NCI-H82 treated with DMSO at 0.1 percent for 48 hours (cell line): ENCODE measurements at regions not wholly inside any gene's neighbourhood (a gene's known extent, or its start where the extent isn't known, plus 50 kb on each side); places are given as distances from the start of the nearest gene placed in this dataset.
A peak's percentile ranks its signal among the peaks of the same experiment; 100 is the strongest.

Source experiments
- DNase-seq: peaks from one replicate; lab custom pipeline; 2025; ENCODE audit not compliant: unreplicated experiment; lab: John Stamatoyannopoulos, UW

DNA sequence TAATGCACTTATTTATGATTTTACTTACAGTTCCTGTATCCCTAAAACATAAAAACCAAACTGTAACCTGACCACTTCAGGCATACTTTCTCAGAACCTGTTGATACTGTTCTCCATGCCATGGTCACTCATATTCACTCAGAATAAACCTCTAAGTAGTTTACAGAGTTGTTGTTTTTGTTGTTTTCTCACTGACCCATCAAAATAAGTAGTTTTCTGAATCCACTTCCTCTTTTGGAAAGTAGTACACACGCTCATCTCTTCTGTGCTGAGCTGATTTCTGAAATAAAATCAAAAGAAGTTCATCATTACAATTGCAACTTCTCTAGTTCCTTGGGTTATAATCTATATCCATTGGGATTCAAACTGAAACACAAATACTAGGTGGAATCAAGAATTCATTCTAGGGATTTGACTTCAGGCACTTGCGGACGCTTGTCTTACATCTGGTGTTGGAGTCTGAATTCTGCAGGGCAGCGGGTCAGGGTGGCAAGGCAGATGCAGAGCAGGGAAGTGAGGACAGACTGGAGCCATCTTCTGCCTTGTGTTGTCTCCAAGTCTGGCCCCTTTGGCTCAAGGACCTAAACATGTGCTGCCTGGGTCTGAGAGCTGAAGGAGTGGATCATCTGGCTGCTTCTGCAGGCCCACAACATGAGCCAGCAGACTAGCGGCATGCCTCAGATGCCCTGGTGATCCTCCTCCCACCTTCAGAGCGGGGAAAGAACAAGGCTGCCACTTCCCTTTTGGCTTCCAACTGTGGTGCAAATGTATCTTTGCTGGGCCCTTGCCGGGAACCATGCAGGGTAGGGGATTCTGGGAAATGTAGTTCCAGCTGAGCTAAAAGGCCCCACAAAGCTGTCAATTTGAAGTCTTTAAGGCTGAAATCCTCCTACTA lies 167.9 kb upstream of the MYLIP start:
- DNase-seq = no peak

DNA sequence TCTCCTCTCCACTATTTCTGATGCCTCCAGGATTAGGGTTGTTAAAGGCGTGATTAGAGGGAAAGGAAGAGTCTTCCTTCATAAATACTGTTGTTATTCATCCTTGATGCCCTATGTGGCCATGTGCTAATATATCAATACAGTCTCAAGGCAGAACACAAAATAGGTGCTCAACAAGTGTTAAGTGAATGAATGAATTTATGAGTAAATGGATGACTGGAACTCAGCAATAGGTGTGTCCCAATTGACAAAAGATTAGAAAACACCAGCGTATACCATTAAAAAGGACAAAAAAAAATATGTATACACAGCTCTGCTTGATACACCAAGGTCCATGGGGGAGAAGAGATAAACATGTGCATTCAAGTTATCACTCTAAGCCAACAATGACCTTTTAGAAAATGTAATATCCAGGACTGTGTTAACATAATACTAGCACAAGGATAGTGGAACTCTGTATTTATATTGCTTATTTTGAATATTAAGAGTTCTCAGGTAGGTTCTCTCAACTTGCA lies 171.2 kb upstream of the MYLIP start:
- DNase-seq = no peak

DNA sequence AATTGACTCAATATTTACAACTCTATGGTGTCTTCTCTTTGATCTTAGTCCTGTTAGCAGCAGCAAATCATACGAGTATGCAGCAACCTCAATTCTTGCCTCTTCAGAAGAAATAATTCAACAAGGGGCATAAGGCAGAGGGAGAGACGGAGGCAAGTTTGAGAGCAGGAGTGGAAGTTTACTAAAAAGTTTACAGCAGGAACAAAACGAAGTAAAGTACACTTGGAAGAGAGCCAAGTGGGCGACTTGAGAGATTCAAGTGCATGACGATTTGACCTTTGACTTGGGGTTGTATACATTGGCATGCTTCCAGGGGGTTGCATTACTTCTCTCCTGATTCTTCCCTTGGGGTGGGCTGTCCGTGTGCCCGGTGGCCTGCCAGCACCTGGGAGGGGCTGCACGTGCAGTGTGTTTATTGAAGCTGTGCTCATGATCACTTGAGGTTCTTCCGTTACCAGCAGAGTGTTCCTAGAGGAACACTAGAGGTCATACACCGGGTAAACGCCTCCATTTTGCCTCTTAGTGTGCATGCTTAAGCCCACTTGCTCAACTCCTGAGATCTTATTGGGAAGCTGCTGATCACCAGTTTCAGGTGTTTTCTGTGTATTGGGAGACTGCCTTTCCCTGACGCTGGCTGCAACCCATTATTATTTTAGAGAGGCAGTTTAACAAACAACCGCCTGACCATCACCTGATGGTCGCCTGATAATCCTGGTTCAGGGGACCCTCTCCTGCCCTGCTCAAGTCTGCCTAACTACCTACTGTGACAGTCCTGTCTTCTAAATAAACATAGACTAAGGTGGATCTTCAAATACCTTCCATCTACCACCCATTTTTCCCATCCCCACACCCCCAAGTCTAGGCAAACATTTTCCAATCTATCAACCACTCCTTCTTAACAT lies 172.4 kb upstream of the MYLIP start:
- DNase-seq = no peak

DNA sequence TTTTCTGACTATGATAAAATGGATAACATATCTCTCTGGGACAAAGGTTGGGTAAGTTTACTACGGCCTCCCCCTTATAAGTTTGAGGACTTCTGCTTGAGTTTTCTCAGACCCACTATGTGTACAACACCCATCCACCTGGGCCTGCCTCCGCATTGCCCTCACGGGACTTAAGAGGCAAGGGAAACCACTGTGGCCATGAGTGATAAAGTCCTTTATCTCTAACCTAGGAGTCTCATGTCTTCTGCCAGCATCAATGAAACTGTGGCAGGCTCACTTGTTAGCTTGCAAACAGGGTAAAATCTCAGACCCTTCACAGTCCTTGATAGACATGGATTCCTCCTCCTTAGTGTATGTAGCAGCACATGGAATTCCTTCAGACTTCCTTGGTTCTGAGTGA lies 173.4 kb upstream of the MYLIP start:
- no peak for DNase-seq

DNA sequence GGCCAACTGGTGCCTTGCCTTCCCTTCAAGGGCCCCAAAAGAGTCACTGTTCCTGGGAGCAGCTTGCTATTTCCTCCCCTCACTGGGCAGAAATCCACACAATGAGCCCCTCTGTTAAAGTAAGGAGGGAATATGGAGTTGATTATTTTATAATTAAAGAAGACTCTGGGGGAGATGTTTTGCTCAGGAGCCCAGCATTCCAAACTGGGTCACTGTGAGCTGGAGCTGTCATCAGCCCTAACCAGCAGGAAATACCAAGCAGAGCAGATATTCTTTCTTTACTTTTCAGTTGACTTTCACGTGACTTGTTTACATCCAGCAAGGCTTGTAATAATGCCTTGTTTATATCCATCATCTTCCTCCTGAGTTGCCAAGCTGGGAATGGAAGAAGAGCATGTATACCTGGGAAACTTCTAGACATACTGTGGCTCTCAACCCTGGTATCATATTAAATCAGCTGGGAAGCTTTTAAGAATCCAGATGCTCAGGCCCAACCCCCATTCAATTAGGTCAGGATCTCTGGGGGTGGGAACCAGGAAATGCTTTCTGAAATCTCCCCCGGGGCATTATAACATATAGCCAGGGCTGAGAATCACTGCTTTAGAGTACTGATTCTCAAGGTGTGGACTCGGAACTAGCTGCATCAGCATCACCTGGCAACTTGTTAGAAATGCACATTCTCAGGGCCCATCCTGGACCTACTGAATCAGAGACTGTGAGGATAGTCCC lies 175.6 kb upstream of the MYLIP start:
- peak; percentile 23 for DNase-seq

DNA sequence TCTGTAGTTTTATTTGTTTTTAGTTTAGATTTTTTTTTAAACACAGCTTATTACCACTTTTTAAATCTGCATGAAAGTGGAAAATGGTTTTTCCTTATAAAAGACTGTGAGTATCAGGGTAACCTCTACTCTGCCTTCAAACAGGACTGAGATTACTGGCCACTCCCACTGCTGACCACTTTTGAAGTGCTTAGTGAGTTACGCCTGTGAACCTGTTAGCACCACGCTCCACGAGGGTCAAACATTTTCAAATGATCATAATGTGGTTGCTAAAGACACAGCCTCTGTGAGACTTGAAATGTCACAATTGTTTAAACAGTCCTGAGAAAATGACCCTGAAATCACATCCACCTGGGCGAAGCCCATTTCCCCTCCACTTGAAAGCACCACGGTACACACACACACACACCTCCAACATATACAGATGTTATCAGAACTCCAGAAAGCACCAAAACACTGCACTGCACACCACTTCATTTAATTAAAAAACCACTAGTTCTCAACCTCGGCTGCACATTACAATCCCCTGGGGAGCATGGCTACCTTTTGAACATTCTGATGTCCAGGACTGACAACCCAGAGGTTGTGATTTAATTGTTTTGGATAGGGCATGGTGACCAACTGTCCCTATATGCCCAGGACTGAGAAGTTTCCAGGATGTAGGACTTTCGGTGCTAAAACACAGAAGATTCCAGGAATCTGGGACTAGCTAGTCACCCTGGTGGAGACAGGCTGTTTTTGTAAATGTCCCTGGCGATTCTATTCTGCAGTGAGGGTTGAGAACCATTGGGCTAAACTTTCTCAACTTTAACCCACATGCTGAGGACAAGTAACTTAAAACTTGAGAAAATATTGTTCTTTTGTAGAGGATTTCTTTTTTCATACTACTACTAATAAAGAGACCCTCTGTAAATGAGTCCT lies 176.4 kb upstream of the MYLIP start:
- no peak for DNase-seq

DNA sequence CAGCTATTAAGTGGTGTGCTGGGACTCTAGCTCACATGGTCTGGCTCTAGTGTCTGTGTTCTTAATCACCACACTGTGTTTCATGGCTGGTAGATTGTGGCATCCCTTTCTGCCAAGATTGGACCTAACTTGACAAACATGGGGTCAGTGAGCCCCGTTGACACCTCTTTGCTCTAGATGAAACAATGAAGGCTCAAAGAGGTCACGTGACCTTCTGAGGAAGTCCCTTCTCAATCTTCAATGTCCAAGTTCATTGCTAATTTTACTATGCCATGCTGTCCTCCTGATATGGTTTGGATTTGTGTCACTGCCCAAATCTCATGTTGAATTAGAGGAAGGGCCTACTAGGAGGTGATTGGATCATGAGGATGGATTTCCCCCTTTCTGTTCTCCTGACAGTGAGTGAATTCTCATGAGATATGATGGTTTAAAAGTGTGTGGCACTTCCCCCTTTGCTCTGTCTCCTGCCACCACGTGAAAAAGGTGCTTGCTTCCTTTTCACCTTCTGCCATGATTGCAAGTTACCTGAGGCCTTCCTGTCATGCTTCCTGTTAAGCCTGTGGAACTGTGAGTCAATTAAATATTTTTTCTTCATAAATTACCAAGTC lies 177.8 kb upstream of the MYLIP start:
- DNase-seq = no peak

DNA sequence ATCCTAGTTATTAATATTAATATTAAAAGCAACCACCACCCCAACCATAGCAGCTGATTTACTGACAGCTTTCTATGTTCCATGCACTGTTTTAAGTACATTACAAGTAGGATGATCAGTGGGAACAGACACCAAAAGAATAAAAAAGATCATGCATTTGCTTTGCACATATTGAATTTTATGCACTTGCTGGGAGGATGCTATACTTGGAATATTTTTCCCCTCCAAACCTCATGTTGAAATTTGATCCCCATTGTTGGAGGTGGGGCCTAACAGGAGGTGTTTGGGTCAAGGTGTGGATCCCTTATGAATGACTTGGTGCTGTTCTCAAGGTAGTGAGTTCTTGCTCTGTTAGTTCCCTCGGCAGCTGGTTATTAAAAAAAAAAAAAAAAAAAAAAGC lies 178.9 kb upstream of the MYLIP start:
- DNase-seq = no peak

DNA sequence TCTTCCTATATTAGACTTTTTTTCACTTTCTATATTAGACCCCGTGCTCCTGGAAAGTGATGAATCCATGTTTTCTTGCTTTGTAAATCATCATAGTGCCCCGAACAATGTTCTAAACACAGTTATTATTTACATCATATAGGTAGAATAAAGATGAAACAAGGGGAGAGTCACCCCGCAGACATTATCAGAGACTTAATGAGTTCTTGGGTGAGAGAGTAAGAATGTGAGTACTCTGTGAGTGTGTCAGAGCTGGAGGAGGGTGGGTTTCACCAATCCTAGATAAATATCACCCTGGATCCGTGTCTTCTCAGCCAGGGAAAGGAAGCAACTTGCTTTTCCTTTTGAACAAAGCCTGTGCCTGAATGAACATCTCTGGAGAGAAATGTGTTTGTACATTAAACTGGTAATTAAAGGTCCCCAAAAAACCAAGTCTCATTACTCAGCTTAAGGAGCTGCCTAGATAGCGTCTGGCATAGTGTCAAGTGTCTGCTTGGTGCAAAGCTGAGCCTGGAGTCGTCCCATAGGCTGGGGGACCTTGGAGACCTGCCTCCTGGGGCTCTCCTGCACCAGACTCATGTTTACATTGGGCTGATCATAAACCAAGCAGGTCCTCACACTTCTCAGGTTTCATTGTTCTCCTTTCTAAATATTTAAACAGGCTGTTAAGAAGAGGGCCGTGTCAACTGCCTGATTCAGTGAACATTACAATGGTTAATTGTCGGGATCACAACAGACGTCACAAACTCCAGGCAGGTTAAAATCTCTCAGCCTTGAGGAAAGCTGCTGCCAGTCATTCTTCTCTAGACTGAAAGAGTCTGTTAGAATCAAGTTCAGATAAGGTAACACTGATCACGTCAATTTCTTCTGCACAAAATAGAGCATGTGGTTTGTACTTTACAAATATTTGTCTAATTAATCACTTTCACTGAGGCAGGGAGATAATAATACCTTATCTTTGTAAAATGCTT lies 179.7 kb upstream of the MYLIP start:
- peak; percentile 60 for DNase-seq

DNA sequence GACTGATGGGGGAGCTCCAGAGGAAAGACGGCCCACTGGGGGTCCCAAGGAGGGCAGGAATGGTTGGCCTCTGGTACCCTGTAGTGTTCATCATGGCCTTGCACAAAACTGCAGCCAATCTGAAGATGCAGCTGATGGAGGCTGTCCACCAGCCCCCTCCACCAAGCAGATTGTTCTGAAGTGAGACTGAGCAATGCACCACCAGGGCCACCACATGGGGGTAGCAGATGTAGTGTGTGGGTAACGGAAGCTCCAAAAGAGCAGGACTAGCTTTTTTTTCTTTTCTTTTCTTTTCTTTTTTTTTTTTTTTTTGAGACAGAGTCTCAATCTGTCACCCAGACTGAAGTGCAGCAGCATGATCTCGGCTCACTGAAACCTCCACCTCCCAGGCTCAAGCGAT lies 181.0 kb upstream of the MYLIP start:
- DNase-seq = no peak

DNA sequence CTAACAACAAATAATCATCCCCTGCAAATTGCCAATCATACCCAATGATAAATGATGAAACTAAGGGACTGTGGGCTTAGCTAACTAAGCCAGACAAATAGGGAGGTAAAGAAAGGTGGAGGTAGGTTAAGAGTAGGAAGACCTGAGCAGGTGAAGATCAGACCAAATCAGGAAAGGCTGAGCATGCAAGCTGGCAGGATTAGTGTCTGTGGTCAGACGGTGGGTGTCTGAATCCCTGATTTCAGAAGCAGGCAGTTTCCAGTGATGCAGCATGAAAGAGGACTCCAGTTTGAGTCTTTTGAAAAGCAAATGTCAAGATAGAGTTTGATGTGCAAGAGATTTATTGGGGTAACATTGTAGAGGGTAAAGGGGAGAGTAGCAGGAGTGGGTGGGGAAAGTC lies 181.4 kb upstream of the MYLIP start:
- DNase-seq = no peak

DNA sequence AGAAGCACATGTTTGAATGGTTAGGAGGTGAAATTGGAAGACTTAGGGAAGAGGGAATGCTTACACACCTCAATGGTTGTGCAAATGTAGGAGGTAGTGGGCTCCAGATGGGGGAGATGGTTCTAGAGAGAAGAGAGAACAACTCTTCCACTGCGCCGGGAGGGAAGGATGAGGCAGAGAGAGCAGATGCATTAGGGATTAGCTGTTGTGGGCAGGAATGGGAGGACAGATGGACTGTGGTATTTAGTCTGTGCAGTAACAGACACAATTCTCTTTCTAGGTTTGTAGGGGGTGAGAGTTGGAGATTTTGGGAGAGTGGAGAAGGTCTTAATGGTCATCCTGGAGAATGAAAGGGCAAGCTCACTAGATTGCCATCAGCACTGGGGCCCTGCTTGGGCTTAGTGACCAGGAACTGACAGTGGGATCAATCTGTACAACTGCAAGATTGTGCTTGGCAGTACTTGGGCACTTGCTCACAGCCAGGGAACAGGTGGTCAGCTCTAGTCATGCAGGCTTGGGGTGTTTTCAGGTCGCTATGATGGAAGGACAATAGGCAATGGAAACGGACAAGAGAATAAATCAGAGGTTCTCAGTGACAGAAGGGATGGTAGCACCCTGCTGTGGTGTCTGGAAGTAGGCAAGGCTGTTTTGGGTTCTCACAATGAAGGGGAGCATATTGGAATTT lies 182.0 kb upstream of the MYLIP start:
- DNase-seq = peak; percentile 92

DNA sequence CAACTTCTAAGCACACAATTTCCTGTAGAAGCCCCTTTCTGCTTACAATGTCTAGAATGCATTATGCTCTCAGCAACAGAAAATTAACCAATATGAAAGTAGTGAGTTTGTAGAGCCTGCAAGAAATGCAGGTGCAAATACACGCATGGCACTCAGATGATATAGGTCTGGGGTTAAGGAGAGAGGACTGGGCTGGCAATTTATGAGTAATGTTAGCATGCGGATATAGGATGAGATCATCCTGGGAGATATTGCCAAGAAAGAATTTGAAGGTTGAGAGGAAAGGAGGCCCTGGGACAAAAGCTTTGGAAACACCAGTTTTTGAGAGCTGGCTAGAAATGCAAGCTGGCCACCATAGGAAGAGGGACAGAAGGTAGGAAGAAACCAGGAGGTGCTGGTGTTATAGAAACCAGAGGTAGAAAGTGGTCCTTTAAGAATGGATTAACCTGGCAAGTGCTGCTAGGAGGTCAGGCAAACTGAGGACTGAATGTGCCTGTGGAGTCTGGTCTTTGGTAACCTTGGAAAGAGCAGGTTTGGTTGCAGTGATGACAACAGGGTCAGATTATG lies 183.2 kb upstream of the MYLIP start:
- DNase-seq = no peak

DNA sequence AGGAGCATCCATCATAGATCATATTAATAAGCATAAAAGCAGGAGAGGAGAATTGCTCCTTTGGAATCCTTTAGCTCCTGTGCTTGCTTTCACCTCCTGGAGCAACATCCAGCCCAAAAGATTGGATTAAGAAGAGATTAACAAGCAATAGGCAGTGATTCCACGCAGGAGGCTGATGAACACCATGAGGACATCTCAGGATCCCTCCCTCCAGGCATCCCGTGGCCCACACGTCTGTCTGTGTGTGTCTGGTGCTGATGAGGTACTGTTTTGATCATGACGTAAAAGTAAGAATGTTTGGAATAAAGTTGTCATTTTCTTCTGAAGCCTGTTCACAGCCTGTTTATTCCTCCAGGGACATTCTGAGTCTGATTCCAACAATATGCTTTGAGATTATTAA lies 185.5 kb upstream of the MYLIP start:
- peak; percentile 50 for DNase-seq

DNA sequence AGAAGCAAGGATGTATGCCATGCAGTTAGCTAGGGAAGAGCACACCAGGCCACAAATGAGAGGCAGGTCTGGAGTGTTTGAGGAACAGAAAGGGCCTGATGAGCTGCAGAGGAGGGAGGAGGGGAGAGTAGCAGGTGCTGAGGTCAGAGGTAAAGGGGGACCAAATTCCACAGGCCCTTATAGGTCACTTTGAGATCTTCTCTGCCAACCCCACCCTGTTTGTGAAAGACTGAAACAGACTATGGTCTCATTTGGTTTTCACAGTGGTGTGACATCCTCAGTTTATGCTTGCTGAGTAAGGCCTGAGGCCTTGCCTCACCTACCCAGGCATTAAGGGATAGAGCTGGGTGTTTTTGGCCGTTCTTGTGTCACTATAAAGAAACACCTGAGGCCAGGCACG lies 187.7 kb upstream of the MYLIP start:
- no peak for DNase-seq

DNA sequence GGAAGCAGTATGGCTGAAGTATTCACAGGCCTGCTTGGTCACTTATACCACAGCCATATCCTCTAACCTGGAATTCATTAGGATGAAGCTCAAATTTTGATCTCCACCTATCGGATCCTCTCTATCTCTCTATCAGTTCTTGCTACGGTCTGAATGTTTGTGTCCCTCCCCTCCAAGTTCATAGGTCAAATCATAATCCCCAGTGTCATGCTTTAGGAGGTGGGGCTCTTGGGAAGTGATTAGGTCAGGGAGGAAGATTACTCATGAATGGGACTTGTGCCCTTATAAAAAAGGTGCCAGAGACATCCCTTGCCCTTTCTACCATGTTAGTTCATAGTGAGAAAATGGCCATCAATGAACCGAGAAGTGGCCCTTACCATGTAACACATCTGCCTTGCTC lies 190.8 kb upstream of the MYLIP start:
- no peak for DNase-seq

DNA sequence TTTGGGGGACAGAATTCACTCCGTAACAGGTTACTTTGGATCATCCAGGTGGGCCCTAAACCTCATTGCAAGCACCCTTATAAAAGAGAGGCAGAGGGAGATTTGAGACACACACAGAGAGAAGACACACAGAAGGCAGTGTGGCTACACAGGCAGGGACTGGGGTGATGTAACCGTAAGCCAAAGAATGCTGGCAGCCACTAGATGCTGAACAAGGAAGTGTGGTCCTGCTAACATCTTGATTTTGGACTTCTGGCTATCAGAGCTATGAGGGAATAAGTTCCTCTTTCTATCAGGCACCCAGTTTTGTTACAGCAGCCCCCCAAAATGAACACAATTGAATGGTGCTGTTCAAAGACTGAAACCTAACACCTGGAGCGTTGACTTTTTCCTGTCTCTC lies 191.3 kb upstream of the MYLIP start:
- no peak for DNase-seq

DNA sequence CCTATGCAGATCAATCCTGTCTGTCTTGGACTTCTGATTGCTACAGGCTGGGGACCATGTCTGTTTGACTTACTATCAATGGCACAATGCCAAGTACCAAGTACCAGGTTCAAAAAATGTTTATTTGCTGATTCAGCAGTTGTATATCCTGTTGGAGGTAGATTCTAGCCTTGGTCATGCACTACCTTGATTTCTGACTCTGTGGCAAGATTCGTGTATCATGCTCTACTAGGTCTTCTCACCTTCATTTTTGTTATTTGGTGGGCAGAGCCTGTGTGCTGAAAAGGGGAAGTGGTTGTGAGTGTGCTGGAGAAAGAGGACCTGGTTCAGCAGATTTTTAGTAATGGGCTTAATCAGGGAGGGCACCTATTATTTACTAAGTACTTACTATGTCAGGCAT lies 192.4 kb upstream of the MYLIP start:
- no peak for DNase-seq
